ENCODE measurements at regions not wholly inside any gene's neighbourhood (a gene's known extent, or its start where the extent isn't known, plus 50 kb on each side); places are given as distances from the start of the nearest gene placed in this dataset.

- Histone ChIP-seq H3K27ac (ENCODE audit: low read length) (no peak overlapping the region), H3K27me3 (ENCODE audit: control insufficient read depth, insufficient read depth) (no peaks in the 10 kb centered on the region), H3K4me3 (ENCODE audit: low read length) (no peak overlapping the region), H3K9me3 (ENCODE audit: control insufficient read depth, low read length) (no peaks in the 10 kb centered on the region), H3K4me1 (ENCODE audit: control insufficient read depth, insufficient read depth, low read length) (no peaks in the 10 kb centered on the region)
- 85% methylated on average over 7 of the region's 7 CpGs for WGBS
- ATAC-seq = no peak
- intact Hi-C loops (cut with DNase I) = no loop called here
- DNase-seq = no peak
These were observed 56.3 kb upstream of the DHX40 start for GRCh38 chr17:59508999-59509625.

- H3K27ac ChIP-seq (ENCODE audit: low read length) = no peak overlapping the region
- ATAC-seq (no peak), DNase-seq (no peak)
- WGBS = 76% methylated on average over 2 of the region's 2 CpGs
- intact Hi-C loops (cut with DNase I) = no loop called here
- H3K4me3 ChIP-seq (ENCODE audit: low read length) = no peak overlapping the region
- H3K4me1 ChIP-seq (ENCODE audit: control insufficient read depth, insufficient read depth, low read length) = no peaks in the 10 kb centered on the region
- no peaks in the 10 kb centered on the region for H3K27me3 ChIP-seq (ENCODE audit: control insufficient read depth, insufficient read depth)
- H3K9me3 ChIP-seq (ENCODE audit: control insufficient read depth, low read length) = no peaks in the 10 kb centered on the region
These were observed 54.8 kb upstream of the DHX40 start for GRCh38 chr17:59510611-59511010.

- Histone ChIP-seq H3K9me3 (ENCODE audit: control insufficient read depth, low read length) (no peaks in the 10 kb centered on the region), H3K27ac (ENCODE audit: low read length) (no peak overlapping the region), H3K27me3 (ENCODE audit: control insufficient read depth, insufficient read depth) (no peaks in the 10 kb centered on the region), H3K4me3 (ENCODE audit: low read length) (no peak overlapping the region), H3K4me1 (ENCODE audit: control insufficient read depth, insufficient read depth, low read length) (no peaks in the 10 kb centered on the region)
- intact Hi-C loops (cut with DNase I) = no loop called here
- no peak for DNase-seq
- ATAC-seq = no peak
These were observed 53.7 kb upstream of the DHX40 start for GRCh38 chr17:59511726-59512125.

DNA sequence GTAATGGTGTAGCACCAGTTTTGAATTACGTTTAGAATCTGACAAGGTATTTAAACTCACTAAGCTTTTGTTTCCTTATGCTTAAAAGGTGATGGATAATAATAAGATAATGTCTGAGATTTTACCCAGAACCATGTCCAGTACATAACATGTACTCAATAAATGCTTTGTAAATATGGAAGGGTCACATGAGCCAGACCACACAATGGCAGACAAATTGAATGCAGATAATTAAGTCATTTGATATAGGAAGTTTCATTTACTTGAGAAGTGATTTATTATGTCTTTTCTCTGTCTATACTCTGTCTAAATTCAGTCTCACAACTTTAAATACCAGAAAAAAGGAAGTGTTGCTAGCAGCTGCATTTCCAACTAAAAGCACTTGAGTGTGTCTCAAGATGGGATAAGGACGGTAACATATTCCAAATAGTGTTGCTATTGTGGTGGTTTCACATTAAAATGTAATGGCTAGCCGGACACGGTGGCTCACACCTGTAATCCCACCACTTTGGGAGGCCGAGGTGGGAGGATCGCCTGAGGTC lies 52.5 kb upstream of the DHX40 start:
- no peaks in the 10 kb centered on the region for H3K9me3 ChIP-seq (ENCODE audit: control insufficient read depth, low read length)
- no peaks in the 10 kb centered on the region for H3K4me1 ChIP-seq (ENCODE audit: control insufficient read depth, insufficient read depth, low read length)
- H3K4me3 ChIP-seq (ENCODE audit: low read length) = no peak overlapping the region
- H3K27me3 ChIP-seq (ENCODE audit: control insufficient read depth, insufficient read depth) = no peaks in the 10 kb centered on the region
- ATAC-seq (no peak), DNase-seq (no peak)
- 89% methylated on average over 6 of the region's 6 CpGs for WGBS
- intact Hi-C loops (cut with DNase I) = no loop called here
- no peak overlapping the region for H3K27ac ChIP-seq (ENCODE audit: low read length)

- intact Hi-C loops (cut with DNase I) = no loop called here
- Histone ChIP-seq H3K4me1 (ENCODE audit: control insufficient read depth, insufficient read depth, low read length) (no peaks in the 10 kb centered on the region), H3K9me3 (ENCODE audit: control insufficient read depth, low read length) (no peaks in the 10 kb centered on the region), H3K27me3 (ENCODE audit: control insufficient read depth, insufficient read depth) (no peaks in the 10 kb centered on the region), H3K4me3 (ENCODE audit: low read length) (no peak overlapping the region), H3K27ac (ENCODE audit: low read length) (no peak overlapping the region)
- DNase-seq (peak; percentile 77 to 95 (median 90)), ATAC-seq (peak; percentile 63 to 64)
- 44% methylated on average over 8 of the region's 8 CpGs for WGBS
These were observed 51.2 kb upstream of the DHX40 start for GRCh38 chr17:59513934-59514841.

Measured in right cardiac atrium (tissue), 5 donors.